ENCODE measurements at regions not wholly inside any gene's neighbourhood (a gene's known extent, or its start where the extent isn't known, plus 50 kb on each side); places are given as distances from the start of the nearest gene placed in this dataset.

- H2AFZ ChIP-seq (ENCODE audit: low read length): no peak overlapping the region
- Mint-ChIP-seq H3K9me3 (no peaks in the 10 kb centered on the region), H3K27ac (no peak overlapping the region), H3K27me3 (ENCODE audit: low read depth) (no peaks in the 10 kb centered on the region; the same call in 1 of the 2 replicates), H3K4me1 (peaks cover 5 to 6% of the 10 kb centered on the region in 2 experiments), H3K4me3 (no peak overlapping the region), H3K36me3 (ENCODE audit: insufficient read depth in 1 of 3, low read depth in 3 of 3) (no peaks in the 10 kb centered on the region)
- no peak overlapping the region for H2BK15ac ChIP-seq (ENCODE audit: low read depth, low read length)
- H3K79me2 ChIP-seq (ENCODE audit: insufficient read depth, low read length): no peaks in the 10 kb centered on the region
- no peak overlapping the region for H4K5ac ChIP-seq (ENCODE audit: insufficient read length, low read depth, low read length)
- WGBS (ENCODE audit: extremely low coverage, insufficient read length, low lambda C conversion rate): no CpG with 5 or more reads among the region's 8 CpGs
- H3K27ac ChIP-seq (ENCODE audit: insufficient read length, low read depth, low read length): no peak overlapping the region
- H3K9ac ChIP-seq (ENCODE audit: extremely low read depth, insufficient read length, low read length): no peak overlapping the region
- no peak overlapping the region for H3K18ac ChIP-seq (ENCODE audit: insufficient read length, low read depth, low read length)
- H2BK12ac ChIP-seq (ENCODE audit: insufficient read length, low read depth, low read length): no peak overlapping the region
- no peak overlapping the region for H3K14ac ChIP-seq (ENCODE audit: insufficient read depth, low read length)
- H3K27me3 ChIP-seq (ENCODE audit: insufficient read depth, low read length): no peaks in the 10 kb centered on the region
- no peak overlapping the region for H2AK5ac ChIP-seq (ENCODE audit: insufficient read length, low read length)
- no peak overlapping the region for H3T11ph ChIP-seq (ENCODE audit: low read length)
- no peak overlapping the region for H4K8ac ChIP-seq (replicated peaks; ENCODE audit: insufficient read length, low read depth, low read length)
- TF ChIP-seq CTCF (conservative IDR thresholded peaks at IDR 0.05): no peak
- no peaks in the 10 kb centered on the region for H3K23me2 ChIP-seq (ENCODE audit: insufficient read length, low read depth, low read length, poor library complexity, severe bottlenecking)
- H3K79me1 ChIP-seq (ENCODE audit: insufficient read depth, low read depth, low read length, poor library complexity, severe bottlenecking): no peaks in the 10 kb centered on the region
- no peak overlapping the region for H2BK5ac ChIP-seq (ENCODE audit: insufficient read length, low read length)
- H4K20me1 ChIP-seq (ENCODE audit: control insufficient read depth, insufficient read depth, insufficient read length): no peaks in the 10 kb centered on the region
- H2BK120ac ChIP-seq (ENCODE audit: low read depth, low read length, poor library complexity, severe bottlenecking): no peak overlapping the region
- no peak overlapping the region for H3K4ac ChIP-seq (ENCODE audit: low read depth, low read length)
- H2BK20ac ChIP-seq (ENCODE audit: low read depth, low read length, poor library complexity, severe bottlenecking): no peak overlapping the region
- no peak overlapping the region for H4K91ac ChIP-seq (ENCODE audit: insufficient read length, low read depth, low read length)
- H3K4me1 ChIP-seq (ENCODE audit: insufficient read depth, low read length): no peaks in the 10 kb centered on the region
- no peaks in the 10 kb centered on the region for H3K9me3 ChIP-seq (ENCODE audit: control insufficient read depth, low read depth, low read length)
- DNase-seq: no peak
- no peak overlapping the region for H3K4me2 ChIP-seq (ENCODE audit: insufficient read depth, insufficient read length, low read length)
- H3K56ac ChIP-seq (ENCODE audit: insufficient read length, low read depth, low read length): no peak overlapping the region
- no peak overlapping the region for H3K23ac ChIP-seq (ENCODE audit: insufficient read length, low read depth, low read length)
Measured at GRCh38 chr20:4522310-4522709, 163.9 kb upstream of the PRNP start.

Measured in H9 (cell line).